H9 (cell line): ENCODE measurements at regions not wholly inside any gene's neighbourhood (a gene's known extent, or its start where the extent isn't known, plus 50 kb on each side); places are given as distances from the start of the nearest gene placed in this dataset.

ENCODE experiments used
- DNase-seq: peaks from one replicate; pipeline ENCODE4 v3.0.0-alpha.2; 2017
- H2AFZ ChIP-seq: one replicate; pipeline ENCODE4 v1.6.1; 2013; ENCODE audit warnings: mild to moderate bottlenecking, low read length, control low read depth, moderate library complexity
- H2AK5ac ChIP-seq: 2 replicates; pipeline ENCODE4 v1.6.1; 2013; ENCODE audit warnings: low read length, control low read depth, mixed read lengths; ENCODE audit not compliant: insufficient read length
- H2BK120ac ChIP-seq: one replicate; pipeline ENCODE4 v1.6.1; 2013; ENCODE audit warnings: low read depth, mild to moderate bottlenecking, low read length, control low read depth, inconsistent platforms; ENCODE audit not compliant: poor library complexity, severe bottlenecking
- H2BK12ac ChIP-seq: 2 replicates; pipeline ENCODE4 v1.6.1; 2013; ENCODE audit warnings: low read length, control low read depth, mixed read lengths, low read depth; ENCODE audit not compliant: insufficient read length
- H2BK15ac ChIP-seq: 2 replicates; pipeline ENCODE4 v1.6.1; 2013; ENCODE audit warnings: low read depth, low read length, control low read depth
- H2BK20ac ChIP-seq: one replicate; pipeline ENCODE4 v1.6.1; 2013; ENCODE audit warnings: low read depth, mild to moderate bottlenecking, low read length, control low read depth, inconsistent platforms; ENCODE audit not compliant: poor library complexity, severe bottlenecking
- H2BK5ac ChIP-seq: 2 replicates; pipeline ENCODE4 v1.6.1; 2013; ENCODE audit warnings: low read length, control low read depth, mixed read lengths; ENCODE audit not compliant: insufficient read length
- H3K14ac ChIP-seq: 2 replicates; pipeline ENCODE4 v1.6.1; 2013; ENCODE audit warnings: low read length, control low read depth; ENCODE audit not compliant: insufficient read depth
- H3K18ac ChIP-seq: 2 replicates; pipeline ENCODE4 v1.6.1; 2013; ENCODE audit warnings: low read depth, mild to moderate bottlenecking, mixed read lengths, low read length, control low read depth; ENCODE audit not compliant: insufficient read length
- H3K23ac ChIP-seq: 2 replicates; pipeline ENCODE4 v1.6.1; 2013; ENCODE audit warnings: low read length, control low read depth, mixed read lengths, low read depth; ENCODE audit not compliant: insufficient read length
- H3K23me2 ChIP-seq: 2 replicates; pipeline ENCODE4 v1.6.1; 2013; ENCODE audit warnings: low read depth, mild to moderate bottlenecking, mixed read lengths, low read length, control low read depth; ENCODE audit not compliant: insufficient read length, poor library complexity, severe bottlenecking
- H3K27ac ChIP-seq: 2 replicates; pipeline ENCODE4 v1.5.1; 2013; ENCODE audit warnings: low read length, control low read depth, mixed read lengths, low read depth; ENCODE audit not compliant: insufficient read length
- H3K27me3 ChIP-seq: 2 replicates; pipeline ENCODE4 v1.6.1; 2013; ENCODE audit warnings: low read length, control low read depth, inconsistent platforms; ENCODE audit not compliant: insufficient read depth
- H3K4ac ChIP-seq: 2 replicates; pipeline ENCODE4 v1.6.1; 2013; ENCODE audit warnings: low read depth, mild to moderate bottlenecking, control low read depth, inconsistent platforms, low read length, moderate library complexity
- H3K4me1 ChIP-seq: 2 replicates; pipeline ENCODE4 v1.6.1; 2013; ENCODE audit warnings: low read length, control low read depth, inconsistent platforms; ENCODE audit not compliant: insufficient read depth
- H3K4me2 ChIP-seq: 2 replicates; pipeline ENCODE4 v1.6.1; 2013; ENCODE audit warnings: low read length, control low read depth, mixed read lengths; ENCODE audit not compliant: insufficient read length, insufficient read depth
- H3K56ac ChIP-seq: 2 replicates; pipeline ENCODE4 v1.6.1; 2013; ENCODE audit warnings: low read depth, mild to moderate bottlenecking, mixed read lengths, low read length, control low read depth; ENCODE audit not compliant: insufficient read length
- H3K79me1 ChIP-seq: 2 replicates; pipeline ENCODE4 v1.6.1; 2013; ENCODE audit warnings: low read depth, mild to moderate bottlenecking, moderate library complexity, low read length, control low read depth, inconsistent platforms; ENCODE audit not compliant: insufficient read depth, poor library complexity, severe bottlenecking
- H3K79me2 ChIP-seq: 2 replicates; pipeline ENCODE4 v1.6.1; 2013; ENCODE audit warnings: low read length, control low read depth, inconsistent platforms; ENCODE audit not compliant: insufficient read depth
- H3K9ac ChIP-seq: 2 replicates; pipeline ENCODE4 v1.6.1; 2013; ENCODE audit warnings: low read length, control low read depth, mixed read lengths; ENCODE audit not compliant: insufficient read length; ENCODE audit errors: extremely low read depth
- H3K9me3 ChIP-seq: one replicate; pipeline ENCODE4 v1.6.1; 2013; ENCODE audit warnings: low read depth, low read length, inconsistent platforms; ENCODE audit not compliant: control insufficient read depth
- H3T11ph ChIP-seq: one replicate; pipeline ENCODE4 v1.6.1; 2013; ENCODE audit warnings: mild to moderate bottlenecking, low read length, control low read depth, inconsistent platforms
- H4K20me1 ChIP-seq: one replicate; pipeline ENCODE4 v1.6.1; 2013; ENCODE audit not compliant: control insufficient read depth, insufficient read length, insufficient read depth
- H4K5ac ChIP-seq: 2 replicates; pipeline ENCODE4 v1.6.1; 2013; ENCODE audit warnings: low read depth, mild to moderate bottlenecking, mixed read lengths, low read length, control low read depth; ENCODE audit not compliant: insufficient read length
- H4K8ac ChIP-seq: replicated peaks from 2 replicates; pipeline ENCODE4 v1.6.1; 2013; ENCODE audit warnings: low read length, control low read depth, mixed read lengths, low read depth; ENCODE audit not compliant: insufficient read length
- H4K91ac ChIP-seq: 2 replicates; pipeline ENCODE4 v1.6.1; 2013; ENCODE audit warnings: low read depth, mild to moderate bottlenecking, moderate library complexity, mixed read lengths, low read length, control low read depth; ENCODE audit not compliant: insufficient read length
- H3K27ac Mint-ChIP-seq, 3 experiments: 2 replicates in 2 of 3; 3 replicates in 1 of 3; pipeline ENCODE4 v1.8.0; 2020 to 2021; ENCODE audit warnings: mixed read lengths in 3 of 3, mild to moderate bottlenecking in 1 of 3, moderate library complexity in 1 of 3
- H3K27me3 Mint-ChIP-seq: 2 replicates; pipeline ENCODE4 v1.8.0; 2021; ENCODE audit warnings: low read depth, mild to moderate bottlenecking, moderate library complexity, mixed read lengths
- H3K36me3 Mint-ChIP-seq, 3 experiments: 2 replicates in 2 of 3; 3 replicates in 1 of 3; pipeline ENCODE4 v1.8.0; 2020 to 2021; ENCODE audit warnings: low read depth in 3 of 3, mixed read lengths in 3 of 3; ENCODE audit not compliant: insufficient read depth in 1 of 3
- H3K4me1 Mint-ChIP-seq, 2 experiments: 2 replicates each; pipeline ENCODE4 v1.8.0; 2020; ENCODE audit warnings: mixed read lengths in 2 of 2
- H3K4me3 Mint-ChIP-seq, 2 experiments: 2 replicates in 1 of 2; 3 replicates in 1 of 2; pipeline ENCODE4 v1.8.0; 2020 to 2021; ENCODE audit warnings: mild to moderate bottlenecking in 2 of 2, mixed read lengths in 2 of 2, moderate library complexity in 1 of 2
- H3K9me3 Mint-ChIP-seq, 2 experiments: 2 replicates in 1 of 2; 3 replicates in 1 of 2; pipeline ENCODE4 v1.8.0; 2020; ENCODE audit warnings: mild to moderate bottlenecking in 2 of 2, mixed read lengths in 2 of 2, moderate library complexity in 1 of 2
- WGBS: extraction: QIAGEN DNeasy Blood & Tissue Kit; methylation state at CpG from one replicate; pipeline ENCODE4 v1.1.7; 2013; ENCODE audit warnings: missing lambda C conversion rate, low lambda C conversion rate, mixed read lengths; ENCODE audit not compliant: insufficient read length; ENCODE audit errors: extremely low coverage; 5-methylcytosine and 5-hydroxymethylcytosine counted together
- TF ChIP-seq, protein P1 (sequence below): fragments of 200-600 bp; sonication (generic); conservative IDR thresholded peaks from 3 replicates; pipeline ENCODE4 v1.8.0; 2021; ENCODE audit warnings: antibody characterized with exemption, mild to moderate bottlenecking

DNA sequence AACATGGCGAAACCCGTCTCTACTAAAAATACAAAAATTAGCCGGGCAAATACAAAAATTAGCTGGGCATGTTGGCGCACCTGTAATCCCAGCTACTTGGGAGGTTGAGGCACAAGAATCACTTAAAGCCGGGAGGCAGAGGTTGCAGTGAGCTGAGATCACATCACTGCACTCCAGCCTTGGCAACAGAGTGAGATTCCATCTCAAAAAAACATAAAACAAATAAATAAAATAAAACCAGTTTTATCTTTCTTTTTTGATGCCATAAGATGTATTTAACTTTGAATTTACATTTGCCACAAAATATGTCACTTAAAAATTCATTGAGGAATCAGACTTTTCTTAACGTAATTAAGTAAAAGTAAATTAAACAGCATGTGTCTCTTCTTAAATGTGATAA, 113.3 kb upstream of the ERRFI1 start:
- H3K4me3 Mint-ChIP-seq = no peak overlapping the region
- H2AFZ ChIP-seq = no peak overlapping the region
- no peak overlapping the region for H2BK15ac ChIP-seq
- H4K8ac ChIP-seq = no peak overlapping the region
- H3K4me1 ChIP-seq = no peaks in the 10 kb centered on the region
- no peak overlapping the region for H3K4ac ChIP-seq
- H2BK20ac ChIP-seq = no peak overlapping the region
- H3K4me2 ChIP-seq = no peak overlapping the region
- H3K27me3 ChIP-seq = no peaks in the 10 kb centered on the region
- TF ChIP-seq, protein P1, sequence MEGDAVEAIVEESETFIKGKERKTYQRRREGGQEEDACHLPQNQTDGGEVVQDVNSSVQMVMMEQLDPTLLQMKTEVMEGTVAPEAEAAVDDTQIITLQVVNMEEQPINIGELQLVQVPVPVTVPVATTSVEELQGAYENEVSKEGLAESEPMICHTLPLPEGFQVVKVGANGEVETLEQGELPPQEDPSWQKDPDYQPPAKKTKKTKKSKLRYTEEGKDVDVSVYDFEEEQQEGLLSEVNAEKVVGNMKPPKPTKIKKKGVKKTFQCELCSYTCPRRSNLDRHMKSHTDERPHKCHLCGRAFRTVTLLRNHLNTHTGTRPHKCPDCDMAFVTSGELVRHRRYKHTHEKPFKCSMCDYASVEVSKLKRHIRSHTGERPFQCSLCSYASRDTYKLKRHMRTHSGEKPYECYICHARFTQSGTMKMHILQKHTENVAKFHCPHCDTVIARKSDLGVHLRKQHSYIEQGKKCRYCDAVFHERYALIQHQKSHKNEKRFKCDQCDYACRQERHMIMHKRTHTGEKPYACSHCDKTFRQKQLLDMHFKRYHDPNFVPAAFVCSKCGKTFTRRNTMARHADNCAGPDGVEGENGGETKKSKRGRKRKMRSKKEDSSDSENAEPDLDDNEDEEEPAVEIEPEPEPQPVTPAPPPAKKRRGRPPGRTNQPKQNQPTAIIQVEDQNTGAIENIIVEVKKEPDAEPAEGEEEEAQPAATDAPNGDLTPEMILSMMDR = no peak
- H3K36me3 Mint-ChIP-seq = no peaks in the 10 kb centered on the region
- H3K79me2 ChIP-seq = no peaks in the 10 kb centered on the region
- no CpG with 5 or more reads among the region's 6 CpGs for WGBS
- H3K56ac ChIP-seq = no peak overlapping the region
- no peaks in the 10 kb centered on the region for H3K9me3 Mint-ChIP-seq
- no peak overlapping the region for H2AK5ac ChIP-seq
- DNase-seq = no peak
- no peak overlapping the region for H2BK120ac ChIP-seq
- H3K14ac ChIP-seq = no peak overlapping the region
- H3K27ac ChIP-seq = no peak overlapping the region
- H4K91ac ChIP-seq = no peak overlapping the region
- H4K20me1 ChIP-seq = no peaks in the 10 kb centered on the region
- no peaks in the 10 kb centered on the region for H3K23me2 ChIP-seq
- no peak overlapping the region for H2BK12ac ChIP-seq
- no peak overlapping the region for H3K18ac ChIP-seq
- no peak overlapping the region for H3K9ac ChIP-seq
- no peaks in the 10 kb centered on the region for H3K79me1 ChIP-seq
- no peak overlapping the region for H2BK5ac ChIP-seq
- H4K5ac ChIP-seq = no peak overlapping the region
- no peak overlapping the region for H3K23ac ChIP-seq
- no peaks in the 10 kb centered on the region for H3K9me3 ChIP-seq
- H3T11ph ChIP-seq = no peak overlapping the region
- H3K4me1 Mint-ChIP-seq = peaks cover 6 to 7% of the 10 kb centered on the region in 2 experiments; a peak in 3 of 4 replicates
- peaks cover 4% of the 10 kb centered on the region for H3K27me3 Mint-ChIP-seq
- H3K27ac Mint-ChIP-seq = no peak overlapping the region
